K562 (cell line): ENCODE measurements at regions not wholly inside any gene's neighbourhood (a gene's known extent, or its start where the extent isn't known, plus 50 kb on each side); places are given as distances from the start of the nearest gene placed in this dataset.

Experiments
- ATAC-seq: fragments of 200-7000 bp; cut with Tn5 transposase; 3 replicates; pipeline ENCODE4 v1.9.1; 2020; ENCODE audit warnings: moderate library complexity
- BruUV-seq: library from RNA; stranded (reverse); fragments of 400-500 nt; replicated peaks from 2 replicates; lab custom pipeline; 2021; lab: Mats Ljungman, UMichigan
- CTCF ChIA-PET: fragments of 300-600 bp; formaldehyde crosslinking; extraction: SDS; loops from one replicate; lab custom pipeline; 2021; ENCODE audit warnings: low intra/inter-chr PET ratio; lab: Yijun Ruan, JAX
- POLR2A ChIA-PET: fragments of 300-600, 350-650 bp; sonication (Branson Sonifier 250); formaldehyde crosslinking; extraction: SDS; loops from one replicate; lab custom pipeline; 2021; ENCODE audit warnings: antibody characterized with exemption, inconsistent platforms; lab: Yijun Ruan, JAX
- DNase-seq, 4 experiments: peaks; one replicate each; pipeline versions ENCODE4 v3.0.0 to v3.0.0-alpha.2; 2011 to 2018; ENCODE audit warnings: low spot score in 3 of 4, mixed read lengths in 3 of 4; ENCODE audit errors: extremely low read depth in 1 of 4
- FAIRE-seq: peaks from 2 replicates; lab custom pipeline; 2011; peaks lifted over from hg19 to GRCh38; lab: Jason Lieb, UNC
- H2AFZ ChIP-seq: 2 replicates; pipeline ENCODE4 v1.6.0; 2011; ENCODE audit warnings: low read depth, low read length, control low read depth, inconsistent platforms
- H3K27ac ChIP-seq: fragments of 200-600 bp; 3 replicates; pipeline ENCODE4 v1.8.0; 2011; ENCODE audit warnings: low read depth, mild to moderate bottlenecking, control low read depth, inconsistent platforms, low read length, moderate library complexity, mixed read lengths; ENCODE audit errors: extremely low read depth
- H3K27me3 ChIP-seq, 2 experiments: fragments of 300-600 bp in 1 of 2; 2 replicates in 1 of 2; 3 replicates in 1 of 2; pipeline versions ENCODE4 v1.6.0 to v1.8.0; 2011; ENCODE audit warnings: inconsistent platforms in 2 of 2, low read length in 2 of 2, mild to moderate bottlenecking in 1 of 2, mixed read lengths in 1 of 2, moderate library complexity in 1 of 2; ENCODE audit not compliant: control insufficient read depth in 2 of 2, insufficient read depth in 2 of 2
- H3K36me3 ChIP-seq: fragments of 300-600 bp; 3 replicates; pipeline ENCODE4 v1.8.0; 2011; ENCODE audit warnings: mild to moderate bottlenecking, low read length, inconsistent platforms; ENCODE audit not compliant: control insufficient read depth, insufficient read depth
- H3K4me1 ChIP-seq, 2 experiments: fragments of 200-600 bp in 1 of 2; replicated peaks in 1 of 2; 2 replicates in 1 of 2; 3 replicates in 1 of 2; pipeline versions ENCODE4 v1.5.1 to v1.8.0; 2011; ENCODE audit warnings: inconsistent platforms in 2 of 2, low read length in 2 of 2, mild to moderate bottlenecking in 1 of 2, mixed read lengths in 1 of 2, moderate library complexity in 1 of 2; ENCODE audit not compliant: control insufficient read depth in 2 of 2, insufficient read depth in 2 of 2
- H3K4me2 ChIP-seq: 2 replicates; pipeline ENCODE4 v1.6.1; 2011; ENCODE audit warnings: low read length, control low read depth, inconsistent platforms, mixed read lengths; ENCODE audit not compliant: insufficient read depth
- H3K4me3 ChIP-seq: fragments of 200-600 bp; sonication (generic), shearing (Covaris generic); 2 replicates; pipeline ENCODE4 v1.5.1; 2016; ENCODE audit warnings: control low read depth, inconsistent platforms
- H3K79me2 ChIP-seq: fragments of 200-600 bp; 3 replicates; pipeline ENCODE4 v1.8.0; 2011; ENCODE audit warnings: low read length, inconsistent platforms; ENCODE audit not compliant: control insufficient read depth, insufficient read depth
- H3K9ac ChIP-seq, 2 experiments: 2 replicates each; pipeline versions ENCODE4 v1.6.0 to v1.6.1; 2011; ENCODE audit warnings: low read depth in 2 of 2, low read length in 2 of 2, control low read depth in 1 of 2, inconsistent platforms in 1 of 2, mild to moderate bottlenecking in 1 of 2, mixed read lengths in 1 of 2; ENCODE audit not compliant: insufficient read depth in 1 of 2
- H3K9me1 ChIP-seq: one replicate; pipeline ENCODE4 v1.6.0; 2011; ENCODE audit warnings: inconsistent platforms, mild to moderate bottlenecking, low read length, moderate library complexity; ENCODE audit not compliant: control insufficient read depth, insufficient read depth
- H3K9me3 ChIP-seq: replicated peaks from 2 replicates; pipeline ENCODE4 v1.5.1; 2011; ENCODE audit warnings: low read depth, low read length, inconsistent platforms; ENCODE audit not compliant: control insufficient read depth, insufficient read depth
- H4K20me1 ChIP-seq: replicated peaks from 2 replicates; pipeline ENCODE4 v1.6.1; 2011; ENCODE audit warnings: low read length, inconsistent platforms, mixed read lengths; ENCODE audit not compliant: control insufficient read depth, insufficient read depth
- BRD4 ChIP-seq: fragments of 200-600 bp; sonication (generic); IDR thresholded peaks from 2 replicates; pipeline ENCODE4 v1.6.1; 2017; ENCODE audit warnings: inconsistent platforms
- CREBBP ChIP-seq: IDR thresholded peaks from one replicate; pipeline ENCODE4 v1.6.1; 2012; ENCODE audit warnings: low read depth, mild to moderate bottlenecking, control low read depth, inconsistent platforms, low read length
- HDAC6 ChIP-seq: IDR thresholded peaks from 2 replicates; pipeline ENCODE4 v1.6.1; 2012; ENCODE audit warnings: low read depth, mild to moderate bottlenecking, control low read depth, inconsistent platforms, low read length, moderate library complexity
- HMG20B ChIP-seq: fragments of 250-450 bp; sonication (Bioruptor Pico); IDR thresholded peaks from 2 replicates; pipeline ENCODE4 v1.5.0; 2021; ENCODE audit warnings: mild to moderate bottlenecking
- HNRNPK ChIP-seq: fragments of 200-400 bp; formaldehyde crosslinking; IDR thresholded peaks from one replicate; pipeline ENCODE4 v1.6.1; 2018; ENCODE audit warnings: mild to moderate bottlenecking, low read depth, low read length; ENCODE audit not compliant: poor library complexity, severe bottlenecking
- NCOA2 ChIP-seq, 2 experiments: fragments of 450-650 bp; IDR thresholded peaks; 2 replicates each; pipeline ENCODE4 v1.6.1; 2018; ENCODE audit warnings: mild to moderate bottlenecking in 2 of 2, moderate library complexity in 1 of 2; ENCODE audit not compliant: partially characterized antibody in 2 of 2
- RFX5 ChIP-seq: IDR thresholded peaks from 2 replicates; pipeline ENCODE4 v1.6.1; 2011; ENCODE audit warnings: low read depth, mild to moderate bottlenecking, improper control_type of control experiment, low read length
- ZBTB2 ChIP-seq: fragments of 450-650 bp; IDR thresholded peaks from 2 replicates; pipeline ENCODE4 v1.6.1; 2016; ENCODE audit warnings: antibody characterized with exemption
- ZNF12 ChIP-seq: sonication (generic); formaldehyde crosslinking; IDR thresholded peaks from 2 replicates; pipeline ENCODE4 v1.4.0; 2020; ENCODE audit warnings: mild to moderate bottlenecking, missing genetic modification reagents
- ZNF408 ChIP-seq: fragments of 250-450 bp; sonication (Bioruptor Pico); IDR thresholded peaks from 2 replicates; pipeline ENCODE4 v1.4.0; 2020; ENCODE audit warnings: low read depth, mild to moderate bottlenecking, moderate library complexity
- ZNF76 ChIP-seq: fragments of 250-450 bp; sonication (Bioruptor Pico); IDR thresholded peaks from 2 replicates; pipeline ENCODE4 v1.4.0; 2020; ENCODE audit warnings: mild to moderate bottlenecking, moderate library complexity, borderline replicate concordance
- WGBS: fragments of 100-300 bp; shearing (Covaris generic); methylation state at CpG from one replicate; pipeline ENCODE4 v1.1.6; 2016; ENCODE audit warnings: low coverage, mixed read lengths; ENCODE audit not compliant: insufficient coverage; ENCODE audit errors: missing lambda C conversion rate; 5-methylcytosine and 5-hydroxymethylcytosine counted together
- in situ Hi-C: fragments of 300-500 bp; cut with MboI; formaldehyde crosslinking; loops from 4 replicates; pipeline ENCODE4 v1.15.0; 2018; ENCODE audit warnings: inconsistent platforms, mixed read lengths
- intact Hi-C: fragments of 100-400 bp; cut with micrococcal nuclease; formaldehyde crosslinking; loops from 2 replicates; pipeline ENCODE4 v1.14.2; 2022
- TF ChIP-seq, protein P1 (sequence below): fragments of 250-450 bp; sonication (Bioruptor Pico); IDR thresholded peaks from 2 replicates; pipeline ENCODE4 v1.4.0; 2020; ENCODE audit warnings: borderline replicate concordance

- Histone ChIP-seq H3K4me1 (no peaks in the 10 kb centered on the region), H3K9ac (no peak overlapping the region), H3K9me1 (no peaks in the 10 kb centered on the region), H3K4me2 (no peak overlapping the region), H2AFZ (no peak overlapping the region), H3K27ac (no peak overlapping the region), H4K20me1 (no peaks in the 10 kb centered on the region), H3K36me3 (no peaks in the 10 kb centered on the region), H3K79me2 (no peaks in the 10 kb centered on the region), H3K27me3 (no peaks in the 10 kb centered on the region; a peak in 1 of 5 replicates), H3K4me3 (no peak overlapping the region), H3K9me3 (no peaks in the 10 kb centered on the region)
- 5% methylated on average over 1 of the region's 2 CpGs for WGBS
- FAIRE-seq, result no peak
- no peak for DNase-seq
- BruUV-seq, result no TSS peak
- no peak for ATAC-seq
- ChIA-PET CTCF (no interaction called here), POLR2A (no interaction called here)
- intact Hi-C loops (no loop called here), in situ Hi-C loops (loop anchor here (25.0 kb wide), 1 partner anchor 1149 kb away; no protein-coding TSS in a partner anchor)
- TF ChIP-seq ZNF408 (no peak), RFX5 (no peak), HMG20B (CRISPR knock-in tag) (no peak)
- TF ChIP-seq, protein P1, sequence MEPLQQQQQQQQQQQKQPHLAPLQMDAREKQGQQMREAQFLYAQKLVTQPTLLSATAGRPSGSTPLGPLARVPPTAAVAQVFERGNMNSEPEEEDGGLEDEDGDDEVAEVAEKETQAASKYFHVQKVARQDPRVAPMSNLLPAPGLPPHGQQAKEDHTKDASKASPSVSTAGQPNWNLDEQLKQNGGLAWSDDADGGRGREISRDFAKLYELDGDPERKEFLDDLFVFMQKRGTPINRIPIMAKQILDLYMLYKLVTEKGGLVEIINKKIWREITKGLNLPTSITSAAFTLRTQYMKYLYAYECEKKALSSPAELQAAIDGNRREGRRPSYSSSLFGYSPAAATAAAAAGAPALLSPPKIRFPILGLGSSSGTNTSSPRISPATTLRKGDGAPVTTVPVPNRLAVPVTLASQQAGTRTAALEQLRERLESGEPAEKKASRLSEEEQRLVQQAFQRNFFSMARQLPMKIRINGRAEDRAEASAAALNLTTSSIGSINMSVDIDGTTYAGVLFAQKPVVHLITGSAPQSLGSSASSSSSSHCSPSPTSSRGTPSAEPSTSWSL (CRISPR knock-in tag), result no peak
Observed at GRCh38 chr10:62588116-62588515, 213.9 kb downstream of the ZNF365 start.

- Histone ChIP-seq H3K4me2 (no peak overlapping the region), H3K79me2 (no peaks in the 10 kb centered on the region), H3K27ac (no peak overlapping the region), H2AFZ (no peak overlapping the region), H3K36me3 (no peaks in the 10 kb centered on the region), H3K9me1 (no peaks in the 10 kb centered on the region), H3K4me3 (no peak overlapping the region), H4K20me1 (no peaks in the 10 kb centered on the region), H3K9ac (no peak overlapping the region), H3K27me3 (no peaks in the 10 kb centered on the region; a peak in 1 of 5 replicates), H3K4me1 (no peaks in the 10 kb centered on the region), H3K9me3 (no peaks in the 10 kb centered on the region)
- in situ Hi-C loops (loop anchor here (25.0 kb wide), 1 partner anchor 1148 kb away; no protein-coding TSS in a partner anchor), intact Hi-C loops (loop anchor here (5.0 to 10.0 kb wide), 4 partner anchors 228 to 1135 kb away; partner anchors contain the start of gene EGR2)
- 0% methylated on average over 2 of the region's 2 CpGs for WGBS
- DNase-seq (no peak), ATAC-seq (no peak), FAIRE-seq (no peak)
- ChIA-PET POLR2A (no interaction called here), CTCF (no interaction called here)
- no TSS peak for BruUV-seq
- TF ChIP-seq ZBTB2 (no peak), CREBBP (no peak), HNRNPK (no peak), HDAC6 (no peak), BRD4 (no peak), NCOA2 (IDR thresholded peaks at IDR 0.05; ENCODE audit: partially characterized antibody in 2 of 2) (no peak), ZNF12 (no peak), ZNF76 (CRISPR knock-in tag) (no peak)
Observed at GRCh38 chr10:62589689-62590088, 214.8 kb upstream of the ADO start.
